Renal cortex interstitium (tissue), 11 donors: ENCODE measurements at regions not wholly inside any gene's neighbourhood (a gene's known extent, or its start where the extent isn't known, plus 50 kb on each side); places are given as distances from the start of the nearest gene placed in this dataset.
A peak's percentile ranks its signal among the peaks of the same experiment; 100 is the strongest.

ENCODE experiments used
- DNase-seq, 11 donors: peaks; one replicate each; pipeline ENCODE4 v3.0.0-alpha.2; 2013; ENCODE audit warnings: low read depth in 9 of 11, low spot score in 4 of 11; ENCODE audit errors: extremely low read depth in 1 of 11

DNA sequence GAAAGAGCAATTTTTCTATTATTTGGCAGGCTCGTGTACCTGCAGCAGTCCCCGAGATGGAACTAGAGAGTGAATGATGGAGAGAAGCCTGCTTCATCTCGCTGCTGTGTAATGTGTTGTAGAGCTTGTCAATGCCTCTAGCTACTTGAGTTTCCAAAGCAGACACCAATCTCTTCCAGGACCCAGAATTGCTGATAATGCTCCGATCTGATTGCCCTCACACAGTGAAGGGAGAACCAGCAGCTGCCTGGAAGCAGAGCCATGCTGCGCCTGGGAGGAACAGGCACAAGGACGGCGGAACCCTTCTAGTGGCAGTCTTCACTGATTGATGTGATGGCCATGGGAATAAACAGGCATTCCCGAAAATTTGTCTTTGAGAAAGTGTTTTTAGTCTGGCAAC lies 288.0 kb downstream of the ICE1 start:
- no peak for DNase-seq

- no peak for DNase-seq
Measured at GRCh38 chr5:5708367-5708919, 286.0 kb downstream of the ICE1 start.

DNA sequence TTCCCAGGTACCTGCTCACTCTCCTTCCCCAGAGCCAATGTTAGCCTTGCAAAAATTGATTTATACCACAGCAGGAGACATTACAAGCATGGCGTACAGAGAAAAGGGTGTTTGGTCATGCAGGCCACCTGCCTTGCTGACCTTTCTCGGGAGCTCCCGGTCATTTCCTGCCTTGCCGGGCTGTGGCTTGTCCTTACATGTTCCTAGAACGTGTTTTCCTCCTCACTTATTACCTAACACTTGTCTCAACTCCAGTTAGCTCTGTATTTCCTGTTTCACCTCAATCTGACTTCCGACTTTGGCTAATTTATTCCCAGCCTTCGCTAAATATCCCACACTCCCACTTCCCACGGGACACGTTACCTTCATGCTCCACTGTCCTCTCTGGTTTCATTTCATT lies 282.5 kb downstream of the ICE1 start:
- DNase-seq, result no peak

- no peak for DNase-seq
Measured at GRCh38 chr5:5704352-5704751, 281.9 kb downstream of the ICE1 start.

- no peak for DNase-seq
Measured at GRCh38 chr5:5702934-5703333, 280.5 kb downstream of the ICE1 start.

DNA sequence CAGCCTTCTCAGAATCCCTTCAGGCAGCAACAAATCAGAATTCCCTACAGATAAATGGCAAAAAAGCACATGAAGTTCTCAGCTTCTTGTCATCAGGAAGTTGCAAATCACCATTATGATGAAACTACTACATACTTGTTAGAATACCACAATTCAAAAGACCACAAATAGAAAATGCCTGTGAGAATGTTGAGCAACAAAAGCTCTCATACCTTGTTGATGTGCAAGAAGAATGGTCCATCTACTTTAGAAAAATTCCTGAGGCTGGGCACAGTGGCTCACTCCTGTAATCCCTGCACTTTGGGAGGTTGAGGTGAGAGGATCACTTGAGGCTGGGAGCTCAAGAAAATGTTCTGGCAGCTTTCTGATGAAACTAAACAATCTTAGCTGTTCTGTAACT lies 278.1 kb downstream of the ICE1 start:
- no peak for DNase-seq

GRCh38 chr5:5699062-5699461 lies 276.6 kb downstream of the ICE1 start:
- no peak for DNase-seq

GRCh38 chr5:5695266-5695665 lies 272.8 kb downstream of the ICE1 start:
- no peak for DNase-seq

GRCh38 chr5:5688925-5689310 lies 266.4 kb downstream of the ICE1 start:
- DNase-seq, result no peak

GRCh38 chr5:5688194-5688924 lies 265.9 kb downstream of the ICE1 start:
- DNase-seq, result no peak

- DNase-seq, result no peak
Measured at GRCh38 chr5:5687113-5687512, 264.6 kb downstream of the ICE1 start.

GRCh38 chr5:5686356-5686755 lies 263.9 kb downstream of the ICE1 start:
- DNase-seq, result no peak

DNA sequence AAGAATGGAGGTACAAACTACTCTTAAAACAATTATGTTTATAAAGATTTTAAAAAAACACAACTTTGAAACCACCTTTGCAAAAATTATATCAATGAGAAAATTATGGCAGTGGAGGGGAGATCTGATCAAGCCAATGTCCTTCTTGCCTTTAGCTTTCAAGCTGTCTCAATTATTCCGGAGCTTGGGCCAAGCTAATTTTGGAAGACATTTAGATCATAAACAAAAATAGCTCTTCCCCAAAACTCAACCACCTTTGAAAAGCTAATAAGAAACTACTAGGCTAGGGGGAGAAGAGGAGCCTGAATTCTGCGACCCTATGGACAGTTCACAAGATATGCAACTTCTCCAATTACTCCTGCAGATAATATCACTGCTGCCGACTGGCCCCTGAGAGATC lies 263.3 kb downstream of the ICE1 start:
- no peak for DNase-seq

- no peak for DNase-seq
Measured at GRCh38 chr5:5683174-5683573, 260.7 kb downstream of the ICE1 start.

GRCh38 chr5:5678909-5679308 lies 256.4 kb downstream of the ICE1 start:
- no peak for DNase-seq

DNA sequence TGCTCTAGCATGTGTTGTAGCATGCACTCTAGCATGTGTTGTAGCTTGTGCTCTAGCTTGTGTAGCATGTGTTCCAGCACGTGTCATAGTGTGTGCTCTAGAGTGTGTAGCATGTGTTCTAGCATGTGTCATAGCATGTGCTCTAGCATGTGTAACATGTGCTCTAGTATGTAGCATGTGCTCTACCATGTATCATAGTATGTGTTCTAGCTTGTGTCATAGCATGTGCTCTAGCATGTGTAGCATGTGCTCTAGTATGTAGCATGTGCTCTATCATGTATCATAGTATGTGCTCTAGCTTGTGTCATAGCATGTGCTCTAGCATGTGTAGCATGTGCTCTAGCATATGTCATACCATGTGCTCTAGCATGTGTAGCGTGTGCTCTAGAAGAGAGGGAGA lies 255.3 kb downstream of the ICE1 start:
- no peak for DNase-seq

GRCh38 chr5:5676218-5676617 lies 253.7 kb downstream of the ICE1 start:
- DNase-seq, result no peak

DNA sequence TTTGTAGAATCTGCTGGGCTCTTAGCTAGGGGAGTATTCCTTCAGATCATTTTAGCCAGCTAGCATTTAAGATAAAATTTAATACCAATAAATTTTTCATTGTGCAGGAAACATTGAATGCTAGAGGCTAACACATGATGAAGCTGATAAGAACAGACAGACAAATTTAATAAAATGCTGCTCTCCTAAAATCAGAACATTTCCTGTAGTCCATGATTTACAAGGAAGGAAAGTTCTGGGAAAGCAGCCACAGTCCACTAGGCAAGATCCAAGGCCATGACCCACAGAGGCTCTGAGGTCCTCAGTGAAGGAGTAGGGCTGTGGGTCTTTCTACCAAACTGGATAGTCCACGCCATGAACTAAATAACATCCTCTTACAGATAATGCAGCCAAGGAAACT lies 253.0 kb downstream of the ICE1 start:
- DNase-seq, result peak in 1 of 11 donors; percentile 7

GRCh38 chr5:5671823-5672222 lies 249.3 kb downstream of the ICE1 start:
- DNase-seq, result no peak

- DNase-seq, result no peak
Measured at GRCh38 chr5:5667136-5667554, 244.7 kb downstream of the ICE1 start.

GRCh38 chr5:5666369-5666768 lies 243.9 kb downstream of the ICE1 start:
- DNase-seq, result no peak
